ENCODE measurements at regions not wholly inside any gene's neighbourhood (a gene's known extent, or its start where the extent isn't known, plus 50 kb on each side); places are given as distances from the start of the nearest gene placed in this dataset.

DNA sequence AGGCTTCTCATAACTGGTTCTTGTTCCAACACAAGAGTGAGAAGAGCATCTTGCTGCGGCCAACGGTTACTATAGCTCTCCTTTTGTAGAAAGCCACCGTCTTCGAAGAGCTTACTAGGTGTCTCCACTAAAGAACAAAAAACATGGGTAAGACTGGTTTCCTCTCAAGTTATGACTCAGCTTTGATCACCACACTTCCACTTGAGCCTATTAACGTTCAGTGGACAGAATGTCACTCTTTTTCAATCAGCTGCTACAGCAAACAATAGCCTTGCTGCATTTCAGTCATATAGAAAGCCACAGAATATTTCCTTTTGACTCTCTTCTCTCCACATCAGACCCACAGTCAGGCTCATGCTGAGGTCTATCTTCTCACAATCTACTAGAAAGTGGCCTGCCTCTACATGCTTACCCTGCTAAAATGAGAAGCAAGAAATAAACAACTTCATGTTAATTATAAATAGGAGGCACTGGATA, 243.5 kb upstream of the PREP start:
- no peaks in the 10 kb centered on the region for H3F3A ChIP-seq (replicated peaks; ENCODE audit: low read depth)
- H3K27me3 ChIP-seq (ENCODE audit: insufficient read depth): no peaks in the 10 kb centered on the region
- H3K27ac Mint-ChIP-seq: no peak overlapping the region
- no peak overlapping the region for H3K4me3 ChIP-seq
- no peak for TF ChIP-seq REST (IDR thresholded peaks at IDR 0.05; ENCODE audit: unreplicated experiment)
- TF ChIP-seq, protein P1, sequence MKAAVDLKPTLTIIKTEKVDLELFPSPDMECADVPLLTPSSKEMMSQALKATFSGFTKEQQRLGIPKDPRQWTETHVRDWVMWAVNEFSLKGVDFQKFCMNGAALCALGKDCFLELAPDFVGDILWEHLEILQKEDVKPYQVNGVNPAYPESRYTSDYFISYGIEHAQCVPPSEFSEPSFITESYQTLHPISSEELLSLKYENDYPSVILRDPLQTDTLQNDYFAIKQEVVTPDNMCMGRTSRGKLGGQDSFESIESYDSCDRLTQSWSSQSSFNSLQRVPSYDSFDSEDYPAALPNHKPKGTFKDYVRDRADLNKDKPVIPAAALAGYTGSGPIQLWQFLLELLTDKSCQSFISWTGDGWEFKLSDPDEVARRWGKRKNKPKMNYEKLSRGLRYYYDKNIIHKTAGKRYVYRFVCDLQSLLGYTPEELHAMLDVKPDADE (IDR thresholded peaks at IDR 0.05): no peak
- no peak for TF ChIP-seq EZH2 (IDR thresholded peaks at IDR 0.05; ENCODE audit: low read depth, unreplicated experiment)
- TF ChIP-seq ZNF114 (CRISPR knock-in tag; IDR thresholded peaks at IDR 0.05): no peak
- no peak for TF ChIP-seq CREB1 (CRISPR knock-in tag; IDR thresholded peaks at IDR 0.05; ENCODE audit: low read depth)
- no peak for TF ChIP-seq STAT1 (IDR thresholded peaks at IDR 0.05; ENCODE audit: unreplicated experiment)
- TF ChIP-seq NANOG (IDR thresholded peaks at IDR 0.05; ENCODE audit: borderline replicate concordance): no peak
- no peak for TF ChIP-seq EZH2phosphoT487 (IDR thresholded peaks at IDR 0.05; ENCODE audit: unreplicated experiment)
- TF ChIP-seq POLR2AphosphoS5 (IDR thresholded peaks at IDR 0.05; ENCODE audit: low read depth): no peak
- TF ChIP-seq JUNB (IDR thresholded peaks at IDR 0.05; ENCODE audit: unreplicated experiment): no peak
- TF ChIP-seq, protein P2, sequence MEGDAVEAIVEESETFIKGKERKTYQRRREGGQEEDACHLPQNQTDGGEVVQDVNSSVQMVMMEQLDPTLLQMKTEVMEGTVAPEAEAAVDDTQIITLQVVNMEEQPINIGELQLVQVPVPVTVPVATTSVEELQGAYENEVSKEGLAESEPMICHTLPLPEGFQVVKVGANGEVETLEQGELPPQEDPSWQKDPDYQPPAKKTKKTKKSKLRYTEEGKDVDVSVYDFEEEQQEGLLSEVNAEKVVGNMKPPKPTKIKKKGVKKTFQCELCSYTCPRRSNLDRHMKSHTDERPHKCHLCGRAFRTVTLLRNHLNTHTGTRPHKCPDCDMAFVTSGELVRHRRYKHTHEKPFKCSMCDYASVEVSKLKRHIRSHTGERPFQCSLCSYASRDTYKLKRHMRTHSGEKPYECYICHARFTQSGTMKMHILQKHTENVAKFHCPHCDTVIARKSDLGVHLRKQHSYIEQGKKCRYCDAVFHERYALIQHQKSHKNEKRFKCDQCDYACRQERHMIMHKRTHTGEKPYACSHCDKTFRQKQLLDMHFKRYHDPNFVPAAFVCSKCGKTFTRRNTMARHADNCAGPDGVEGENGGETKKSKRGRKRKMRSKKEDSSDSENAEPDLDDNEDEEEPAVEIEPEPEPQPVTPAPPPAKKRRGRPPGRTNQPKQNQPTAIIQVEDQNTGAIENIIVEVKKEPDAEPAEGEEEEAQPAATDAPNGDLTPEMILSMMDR (conservative IDR thresholded peaks at IDR 0.05; ENCODE audit: low read depth in 2 of 2): no peak
- no peak for TF ChIP-seq ZNF331 (CRISPR knock-in tag; IDR thresholded peaks at IDR 0.05; ENCODE audit: low read depth)
- TF ChIP-seq ZNF462 (CRISPR knock-in tag; IDR thresholded peaks at IDR 0.05): no peak
- H3K4me3 Mint-ChIP-seq: no peak overlapping the region
- H3K4me1 ChIP-seq (ENCODE audit: insufficient read depth): no peaks in the 10 kb centered on the region
- H3K27ac ChIP-seq (ENCODE audit: low read depth): no peak overlapping the region
- no peaks in the 10 kb centered on the region for H3K9me2 ChIP-seq (ENCODE audit: insufficient read depth)
- H3K36me3 Mint-ChIP-seq (ENCODE audit: low read depth): no peaks in the 10 kb centered on the region
- H3K4me1 Mint-ChIP-seq: peaks cover 4% of the 10 kb centered on the region; the same call in 2 of the 3 replicates
- no peak for ATAC-seq
- peaks cover 4% of the 10 kb centered on the region; the same call in 1 of the 3 replicates for H3K9me3 Mint-ChIP-seq
- H4K20me1 ChIP-seq (replicated peaks; ENCODE audit: insufficient read depth): no peaks in the 10 kb centered on the region
- no peak overlapping the region for H3K4me2 ChIP-seq
- H2AFZ ChIP-seq: no peak overlapping the region
- H3K36me3 ChIP-seq (ENCODE audit: insufficient read depth): no peaks in the 10 kb centered on the region
- no peaks in the 10 kb centered on the region for H3K79me2 ChIP-seq (replicated peaks; ENCODE audit: insufficient read depth)
- H3K27me3 Mint-ChIP-seq (ENCODE audit: insufficient read depth, low read depth, poor library complexity): no peaks in the 10 kb centered on the region
- DNase-seq (ENCODE audit: low spot score): no peak
